ENCODE measurements at regions not wholly inside any gene's neighbourhood (a gene's known extent, or its start where the extent isn't known, plus 50 kb on each side); places are given as distances from the start of the nearest gene placed in this dataset.

DNA sequence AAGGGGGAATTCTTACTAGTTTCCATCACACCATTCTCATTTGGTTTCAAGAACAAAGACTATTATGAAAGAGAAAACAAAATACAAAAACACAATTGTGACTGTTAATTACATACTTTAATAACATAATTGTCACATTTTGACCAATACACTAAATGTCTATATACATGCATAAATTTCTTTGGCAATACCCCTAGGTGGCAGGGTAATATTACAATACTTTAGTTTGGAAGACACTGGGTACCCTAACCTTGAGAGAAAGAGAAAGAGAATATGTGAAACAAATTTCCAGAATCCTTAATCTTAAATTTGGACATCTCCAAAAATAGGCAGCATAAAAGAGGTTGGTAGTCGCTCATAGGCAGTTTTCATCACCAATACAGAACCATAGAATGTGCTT is 619.6 kb upstream of the ADAMTS16 start:
- Histone ChIP-seq H3K4me1 (ENCODE audit: insufficient read depth, low read length, poor library complexity, severe bottlenecking) (no peaks in the 10 kb centered on the region), H3K9me3 (ENCODE audit: low read length) (no peaks in the 10 kb centered on the region), H2AFZ (ENCODE audit: low read length) (no peak overlapping the region), H3K27ac (ENCODE audit: low read depth, low read length, poor library complexity, severe bottlenecking) (no peak overlapping the region), H3K9me2 (ENCODE audit: insufficient read depth, low read length) (no peaks in the 10 kb centered on the region), H3K36me3 (ENCODE audit: insufficient read depth, low read length) (no peaks in the 10 kb centered on the region), H3K4me2 (ENCODE audit: low read length) (no peak overlapping the region), H3K4me3 (ENCODE audit: low read depth, low read length, poor library complexity, severe bottlenecking) (no peak overlapping the region), H4K20me1 (ENCODE audit: insufficient read depth, low read length) (no peaks in the 10 kb centered on the region), H3K79me2 (ENCODE audit: insufficient read depth, low read depth, low read length) (no peaks in the 10 kb centered on the region)
- no TSS peak for BruUV-seq (replicated peaks)
- ChIA-PET POLR2A (no interaction called here), CTCF (ENCODE audit: unreplicated experiment) (no interaction called here)
- intact Hi-C loops (cut with micrococcal nuclease; ENCODE audit: unreplicated experiment), result no loop called here
- TF ChIP-seq, protein P1, sequence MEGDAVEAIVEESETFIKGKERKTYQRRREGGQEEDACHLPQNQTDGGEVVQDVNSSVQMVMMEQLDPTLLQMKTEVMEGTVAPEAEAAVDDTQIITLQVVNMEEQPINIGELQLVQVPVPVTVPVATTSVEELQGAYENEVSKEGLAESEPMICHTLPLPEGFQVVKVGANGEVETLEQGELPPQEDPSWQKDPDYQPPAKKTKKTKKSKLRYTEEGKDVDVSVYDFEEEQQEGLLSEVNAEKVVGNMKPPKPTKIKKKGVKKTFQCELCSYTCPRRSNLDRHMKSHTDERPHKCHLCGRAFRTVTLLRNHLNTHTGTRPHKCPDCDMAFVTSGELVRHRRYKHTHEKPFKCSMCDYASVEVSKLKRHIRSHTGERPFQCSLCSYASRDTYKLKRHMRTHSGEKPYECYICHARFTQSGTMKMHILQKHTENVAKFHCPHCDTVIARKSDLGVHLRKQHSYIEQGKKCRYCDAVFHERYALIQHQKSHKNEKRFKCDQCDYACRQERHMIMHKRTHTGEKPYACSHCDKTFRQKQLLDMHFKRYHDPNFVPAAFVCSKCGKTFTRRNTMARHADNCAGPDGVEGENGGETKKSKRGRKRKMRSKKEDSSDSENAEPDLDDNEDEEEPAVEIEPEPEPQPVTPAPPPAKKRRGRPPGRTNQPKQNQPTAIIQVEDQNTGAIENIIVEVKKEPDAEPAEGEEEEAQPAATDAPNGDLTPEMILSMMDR (conservative IDR thresholded peaks at IDR 0.05; ENCODE audit: low read length), result no peak
- TF ChIP-seq EZH2phosphoT487 (IDR thresholded peaks at IDR 0.05; ENCODE audit: borderline replicate concordance, low read depth, low read length), result no peak
- DNase-seq (ENCODE audit: low spot score), result no peak

DNA sequence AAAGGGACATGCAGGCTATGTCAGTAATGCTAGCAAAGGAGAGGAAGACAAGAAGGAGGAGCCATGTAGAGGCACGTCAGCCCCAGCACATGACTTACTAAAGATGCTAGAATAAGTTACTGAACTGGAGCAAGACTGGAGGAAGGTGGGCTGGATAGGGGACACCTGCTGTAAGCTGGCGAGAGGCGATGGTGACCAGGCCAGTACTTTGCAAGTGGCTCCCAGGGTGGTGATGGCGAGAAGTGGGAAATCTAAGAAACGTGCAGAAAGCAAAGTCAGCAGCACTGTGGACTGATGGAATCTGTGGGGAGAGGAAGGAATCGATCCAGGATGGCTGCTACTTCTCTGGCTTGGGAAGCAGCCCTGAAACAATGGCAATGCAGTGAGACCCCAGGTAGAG is 617.1 kb upstream of the ADAMTS16 start:
- BruUV-seq (replicated peaks), result no TSS peak
- H3K79me2 ChIP-seq (ENCODE audit: insufficient read depth, low read depth, low read length), result no peaks in the 10 kb centered on the region
- H3K4me1 ChIP-seq (ENCODE audit: insufficient read depth, low read length, poor library complexity, severe bottlenecking), result no peaks in the 10 kb centered on the region
- no peaks in the 10 kb centered on the region for H3K36me3 ChIP-seq (ENCODE audit: insufficient read depth, low read length)
- no peak for DNase-seq (ENCODE audit: low spot score)
- no peaks in the 10 kb centered on the region for H4K20me1 ChIP-seq (ENCODE audit: insufficient read depth, low read length)
- TF ChIP-seq, protein P1 (conservative IDR thresholded peaks at IDR 0.05; ENCODE audit: low read length), result no peak
- no peak for TF ChIP-seq EZH2phosphoT487 (IDR thresholded peaks at IDR 0.05; ENCODE audit: borderline replicate concordance, low read depth, low read length)
- H3K4me3 ChIP-seq (ENCODE audit: low read depth, low read length, poor library complexity, severe bottlenecking), result no peak overlapping the region
- H3K9me3 ChIP-seq (ENCODE audit: low read length), result no peaks in the 10 kb centered on the region
- ChIA-PET POLR2A (no interaction called here), CTCF (ENCODE audit: unreplicated experiment) (no interaction called here)
- H3K4me2 ChIP-seq (ENCODE audit: low read length), result no peak overlapping the region
- intact Hi-C loops (cut with micrococcal nuclease; ENCODE audit: unreplicated experiment), result no loop called here
- H3K27ac ChIP-seq (ENCODE audit: low read depth, low read length, poor library complexity, severe bottlenecking), result no peak overlapping the region
- H2AFZ ChIP-seq (ENCODE audit: low read length), result no peak overlapping the region
- no peaks in the 10 kb centered on the region for H3K9me2 ChIP-seq (ENCODE audit: insufficient read depth, low read length)

DNA sequence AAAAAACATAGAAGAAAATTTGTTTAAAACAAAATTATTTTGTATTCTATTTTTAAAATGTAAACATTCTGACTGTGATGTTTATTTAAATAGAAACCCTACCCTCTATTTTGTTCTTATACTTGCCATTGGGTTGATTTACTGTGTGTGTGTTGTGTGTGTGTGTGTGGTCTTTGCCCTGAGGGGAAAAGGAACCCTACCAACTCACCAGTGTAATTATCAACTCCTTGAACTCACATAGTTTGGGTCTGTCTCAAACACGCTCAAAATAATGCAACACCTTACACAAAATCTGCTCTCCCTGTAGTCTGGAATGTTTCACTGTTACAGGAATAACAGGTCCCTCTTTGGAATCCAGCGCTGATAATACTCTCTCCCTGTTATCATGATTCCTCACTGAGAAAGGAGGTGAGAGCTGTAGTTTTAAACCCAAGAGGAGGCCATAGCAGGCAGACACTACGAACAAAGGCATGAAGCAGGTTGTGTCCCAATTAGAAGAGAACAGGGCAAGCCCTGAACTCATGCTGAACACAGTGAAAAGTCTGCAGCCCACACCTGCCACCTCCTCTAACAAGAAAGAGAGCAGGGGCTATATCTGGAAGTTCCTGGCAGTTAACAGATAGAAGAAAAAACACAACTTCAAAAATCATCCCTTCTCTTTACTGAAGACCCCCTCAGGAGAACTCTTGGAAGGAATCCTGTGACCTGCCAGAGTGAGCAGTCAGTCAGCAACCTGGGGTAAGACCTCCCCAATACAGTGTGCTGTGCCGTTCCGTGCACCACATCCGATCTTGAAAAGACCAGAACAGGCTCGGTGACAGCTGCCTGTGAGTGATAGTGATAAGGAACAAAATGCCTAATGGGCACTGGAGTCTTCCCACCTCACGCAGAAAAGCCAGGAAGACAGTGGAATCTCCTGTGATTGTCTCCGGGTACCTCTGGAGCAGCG is 608.1 kb upstream of the ADAMTS16 start:
- intact Hi-C loops (cut with micrococcal nuclease; ENCODE audit: unreplicated experiment), result no loop called here

More for the DNA sequence above, 608.1 kb upstream of the ADAMTS16 start:
- Histone ChIP-seq H3K27ac (ENCODE audit: low read depth, low read length, poor library complexity, severe bottlenecking) (no peak overlapping the region), H3K9me2 (ENCODE audit: insufficient read depth, low read length) (no peaks in the 10 kb centered on the region), H3K79me2 (ENCODE audit: insufficient read depth, low read depth, low read length) (no peaks in the 10 kb centered on the region), H2AFZ (ENCODE audit: low read length) (no peak overlapping the region), H3K36me3 (ENCODE audit: insufficient read depth, low read length) (no peaks in the 10 kb centered on the region), H4K20me1 (ENCODE audit: insufficient read depth, low read length) (no peaks in the 10 kb centered on the region), H3K4me1 (ENCODE audit: insufficient read depth, low read length, poor library complexity, severe bottlenecking) (no peaks in the 10 kb centered on the region), H3K4me2 (ENCODE audit: low read length) (no peak overlapping the region), H3K4me3 (ENCODE audit: low read depth, low read length, poor library complexity, severe bottlenecking) (no peak overlapping the region), H3K9me3 (ENCODE audit: low read length) (no peaks in the 10 kb centered on the region)
- ChIA-PET POLR2A (no interaction called here), CTCF (ENCODE audit: unreplicated experiment) (no interaction called here)
- no TSS peak for BruUV-seq (replicated peaks)
- TF ChIP-seq, protein P1 (conservative IDR thresholded peaks at IDR 0.05; ENCODE audit: low read length), result no peak
- TF ChIP-seq EZH2phosphoT487 (IDR thresholded peaks at IDR 0.05; ENCODE audit: borderline replicate concordance, low read depth, low read length), result no peak
- DNase-seq (ENCODE audit: low spot score), result no peak

Data from OCI-LY7 (cell line).